SK-N-SH treated with all-trans-retinoic acid at 6 μM for 48 hours (cell line): ENCODE measurements at regions not wholly inside any gene's neighbourhood (a gene's known extent, or its start where the extent isn't known, plus 50 kb on each side); places are given as distances from the start of the nearest gene placed in this dataset.

Source experiments
- ATAC-seq: fragments of 200-7000 bp; cut with Tn5 transposase; 3 replicates; pipeline ENCODE4 v1.9.1; 2020; ENCODE audit warnings: mild to moderate bottlenecking, moderate library complexity
- ARNTL ChIP-seq: fragments of 450-650 bp; formaldehyde crosslinking; IDR thresholded peaks from 2 replicates; pipeline ENCODE4 v1.5.0; 2020; ENCODE audit warnings: low read depth, mild to moderate bottlenecking, moderate library complexity, borderline replicate concordance
- BACH2 ChIP-seq: fragments of 250-450 bp; sonication (Bioruptor Pico); IDR thresholded peaks from 2 replicates; pipeline ENCODE4 v1.9.0; 2021; ENCODE audit warnings: mild to moderate bottlenecking, borderline replicate concordance
- CREB5 ChIP-seq: fragments of 250-450 bp; sonication (Bioruptor Pico); IDR thresholded peaks from 2 replicates; pipeline ENCODE4 v1.5.1; 2020; ENCODE audit warnings: low read depth, mild to moderate bottlenecking, moderate library complexity
- CSDC2 ChIP-seq: fragments of 250-450 bp; sonication (Bioruptor Pico); IDR thresholded peaks from 2 replicates; pipeline ENCODE4 v1.5.0; 2020; ENCODE audit warnings: mild to moderate bottlenecking, moderate library complexity
- CSRNP3 ChIP-seq: fragments of 250-450 bp; sonication (Bioruptor Pico); IDR thresholded peaks from 2 replicates; pipeline ENCODE4 v1.5.1; 2021; ENCODE audit warnings: mild to moderate bottlenecking, moderate library complexity
- ESRRG ChIP-seq: fragments of 250-450 bp; sonication (Bioruptor Pico); IDR thresholded peaks from 2 replicates; pipeline ENCODE4 v1.6.1; 2021; ENCODE audit warnings: mild to moderate bottlenecking
- GLIS3 ChIP-seq: fragments of 250-450 bp; sonication (Bioruptor Pico); IDR thresholded peaks from 2 replicates; pipeline ENCODE4 v1.5.0; 2020; ENCODE audit warnings: mild to moderate bottlenecking, moderate library complexity
- ISL1 ChIP-seq: fragments of 250-450 bp; sonication (Bioruptor Pico); IDR thresholded peaks from 2 replicates; pipeline ENCODE4 v2.1.2; 2022; ENCODE audit warnings: mild to moderate bottlenecking, moderate library complexity
- OSR1 ChIP-seq: fragments of 250-450 bp; sonication (Bioruptor Pico); IDR thresholded peaks from 2 replicates; pipeline ENCODE4 v1.8.0; 2022; ENCODE audit warnings: moderate library complexity, mild to moderate bottlenecking, inconsistent platforms
- POU6F1 ChIP-seq: fragments of 250-450 bp; sonication (Bioruptor Pico); IDR thresholded peaks from 2 replicates; pipeline ENCODE4 v1.8.0; 2021; ENCODE audit warnings: low read depth, mild to moderate bottlenecking, moderate library complexity, borderline replicate concordance
- PPARA ChIP-seq: fragments of 250-450 bp; sonication (Bioruptor Pico); IDR thresholded peaks from 2 replicates; pipeline ENCODE4 v1.5.0; 2020; ENCODE audit warnings: mild to moderate bottlenecking, borderline replicate concordance
- RARB ChIP-seq: fragments of 250-450 bp; sonication (Bioruptor Pico); IDR thresholded peaks from 2 replicates; pipeline ENCODE4 v1.8.0; 2021; ENCODE audit warnings: mild to moderate bottlenecking, moderate library complexity
- SNAI2 ChIP-seq: fragments of 250-450 bp; sonication (Bioruptor Pico); IDR thresholded peaks from 2 replicates; pipeline ENCODE4 v1.5.0; 2020; ENCODE audit warnings: mild to moderate bottlenecking, moderate library complexity
- TCF4 ChIP-seq: fragments of 250-450 bp; sonication (Bioruptor Pico); IDR thresholded peaks from 2 replicates; pipeline ENCODE4 v1.8.0; 2021; ENCODE audit warnings: mild to moderate bottlenecking, moderate library complexity, borderline replicate concordance
- TOX ChIP-seq: fragments of 250-450 bp; sonication (Bioruptor Pico); IDR thresholded peaks from 2 replicates; pipeline ENCODE4 v1.8.0; 2021; ENCODE audit warnings: mild to moderate bottlenecking, moderate library complexity, borderline replicate concordance
- TSHZ2 ChIP-seq: fragments of 250-450 bp; sonication (Bioruptor Pico); IDR thresholded peaks from 2 replicates; pipeline ENCODE4 v1.5.0; 2020; ENCODE audit warnings: mild to moderate bottlenecking, moderate library complexity
- ZC3H10 ChIP-seq: fragments of 250-450 bp; sonication (Bioruptor Pico); IDR thresholded peaks from 2 replicates; pipeline ENCODE4 v1.5.1; 2021; ENCODE audit warnings: mild to moderate bottlenecking, moderate library complexity
- ZFP3 ChIP-seq: fragments of 250-450 bp; sonication (Bioruptor Pico); IDR thresholded peaks from 2 replicates; pipeline ENCODE4 v1.5.0; 2020; ENCODE audit warnings: mild to moderate bottlenecking, moderate library complexity
- ZFP30 ChIP-seq: fragments of 450-650 bp; formaldehyde crosslinking; IDR thresholded peaks from 2 replicates; pipeline ENCODE4 v1.5.0; 2022; ENCODE audit warnings: mild to moderate bottlenecking, moderate library complexity
- ZNF565 ChIP-seq: fragments of 450-650 bp; formaldehyde crosslinking; conservative IDR thresholded peaks from 2 replicates; pipeline ENCODE4 v1.5.0; 2020; ENCODE audit warnings: low read depth, mild to moderate bottlenecking, moderate library complexity
- ZNF70 ChIP-seq: fragments of 450-650 bp; formaldehyde crosslinking; IDR thresholded peaks from 2 replicates; pipeline ENCODE4 v1.5.0; 2020; ENCODE audit warnings: mild to moderate bottlenecking, moderate library complexity
- ZNF8 ChIP-seq: fragments of 450-650 bp; formaldehyde crosslinking; IDR thresholded peaks from 2 replicates; pipeline ENCODE4 v1.5.0; 2020; ENCODE audit warnings: mild to moderate bottlenecking, moderate library complexity

GRCh38 chr15:35936284-35936683, 390.3 kb upstream of the DPH6 start (continued):
- no peak for TF ChIP-seq POU6F1 (CRISPR knock-in tag)
- TF ChIP-seq ZNF70 (CRISPR knock-in tag), result no peak
- no peak for TF ChIP-seq RARB (CRISPR knock-in tag)

GRCh38 chr15:35937380-35937779, 391.4 kb upstream of the DPH6 start:
- no peak for ATAC-seq
- no peak for TF ChIP-seq RARB (CRISPR knock-in tag)
- TF ChIP-seq ZFP30 (CRISPR knock-in tag), result no peak
- no peak for TF ChIP-seq PPARA (CRISPR knock-in tag)
- no peak for TF ChIP-seq ZNF70 (CRISPR knock-in tag)
- TF ChIP-seq ZNF8, result no peak
- TF ChIP-seq TCF4 (CRISPR knock-in tag), result no peak
- TF ChIP-seq ZNF565, result no peak
- no peak for TF ChIP-seq ZFP3 (CRISPR knock-in tag)
- no peak for TF ChIP-seq OSR1
- TF ChIP-seq CREB5 (CRISPR knock-in tag), result no peak
- TF ChIP-seq, all 23 proteins: peak for 0

GRCh38 chr15:35944945-35945585, 399.1 kb upstream of the DPH6 start:
- TF ChIP-seq ZFP30 (CRISPR knock-in tag) (no peak), ARNTL (no peak), RARB (CRISPR knock-in tag) (no peak), ZFP3 (CRISPR knock-in tag) (no peak), CSRNP3 (CRISPR knock-in tag) (no peak), CSDC2 (CRISPR knock-in tag) (no peak), TCF4 (CRISPR knock-in tag) (no peak), BACH2 (CRISPR knock-in tag) (no peak), ZC3H10 (no peak), POU6F1 (CRISPR knock-in tag) (no peak), GLIS3 (CRISPR knock-in tag) (no peak), ISL1 (CRISPR knock-in tag) (no peak), TOX (CRISPR knock-in tag) (no peak), SNAI2 (CRISPR knock-in tag) (no peak), PPARA (CRISPR knock-in tag) (no peak), ESRRG (CRISPR knock-in tag) (no peak), ZNF565 (no peak), TSHZ2 (CRISPR knock-in tag) (no peak), ZNF8 (no peak), CREB5 (CRISPR knock-in tag) (no peak)
- TF ChIP-seq, all 23 proteins: peak for 0
- no peak for ATAC-seq
